K562 (cell line): ENCODE measurements at regions not wholly inside any gene's neighbourhood (a gene's known extent, or its start where the extent isn't known, plus 50 kb on each side); places are given as distances from the start of the nearest gene placed in this dataset.

ENCODE experiments used
- CEBPB ChIP-seq: fragments of 450-650 bp; IDR thresholded peaks from 2 replicates; pipeline ENCODE4 v1.6.1; 2016; ENCODE audit warnings: missing genetic modification characterization, missing compliant biosample characterization
- EGR1 ChIP-seq: fragments of 450-650 bp; conservative IDR thresholded peaks from 2 replicates; pipeline ENCODE4 v1.6.1; 2017; ENCODE audit warnings: mild to moderate bottlenecking
- FOXM1 ChIP-seq, 2 experiments: fragments of 450-650 bp in 1 of 2; sonication (generic) in 1 of 2; formaldehyde crosslinking in 1 of 2; IDR thresholded peaks; 2 replicates each; pipeline versions ENCODE4 v1.6.1 to v1.9.0; 2017 to 2022; ENCODE audit warnings: low read depth in 2 of 2, mild to moderate bottlenecking in 2 of 2, missing genetic modification reagents in 1 of 2, moderate library complexity in 1 of 2
- NFRKB ChIP-seq: fragments of 450-650 bp; IDR thresholded peaks from 2 replicates; pipeline ENCODE4 v1.6.1; 2016; ENCODE audit warnings: low read depth
- PHF20 ChIP-seq: fragments of 450-650 bp; IDR thresholded peaks from 2 replicates; pipeline ENCODE4 v1.6.1; 2018; ENCODE audit not compliant: partially characterized antibody
- POLR2AphosphoS5 ChIP-seq: IDR thresholded peaks from 2 replicates; pipeline ENCODE4 v1.6.1; 2011; ENCODE audit warnings: mild to moderate bottlenecking, low read depth, low read length, moderate library complexity; ENCODE audit not compliant: control insufficient read depth, insufficient read depth
- SAP30 ChIP-seq: fragments of 200-600 bp; sonication (generic); IDR thresholded peaks from 2 replicates; pipeline ENCODE4 v1.6.1; 2012; ENCODE audit warnings: borderline replicate concordance, low read depth, mild to moderate bottlenecking, moderate library complexity, low read length, control low read depth, inconsistent platforms; ENCODE audit not compliant: insufficient read depth, poor library complexity, severe bottlenecking
- SP2 ChIP-seq: IDR thresholded peaks from 2 replicates; pipeline ENCODE4 v1.6.1; 2011; ENCODE audit warnings: mild to moderate bottlenecking, low read depth, low read length, moderate library complexity; ENCODE audit not compliant: poor library complexity, severe bottlenecking; ENCODE audit errors: extremely low read depth
- ZBTB26 ChIP-seq: fragments of 450-650 bp; formaldehyde crosslinking; IDR thresholded peaks from 2 replicates; pipeline ENCODE4 v1.4.0; 2022; ENCODE audit warnings: missing genetic modification characterization
- ZNF253 ChIP-seq: fragments of 250-450 bp; sonication (Bioruptor Pico); conservative IDR thresholded peaks from 2 replicates; pipeline ENCODE4 v1.6.1; 2021; ENCODE audit warnings: mild to moderate bottlenecking
- TF ChIP-seq, protein P1 (sequence below): fragments of 200-400 bp; formaldehyde crosslinking; IDR thresholded peaks from 2 replicates; pipeline ENCODE4 v1.6.1; 2017; ENCODE audit warnings: mild to moderate bottlenecking, low read depth, low read length, moderate library complexity
- TF ChIP-seq, protein P2 (sequence below), 3 experiments: IDR thresholded peaks in 2 of 3; conservative IDR thresholded peaks in 1 of 3; 2 replicates each; pipeline ENCODE4 v1.5.1; 2011 to 2012; ENCODE audit warnings: low read length in 3 of 3, mild to moderate bottlenecking in 3 of 3, control low read depth in 2 of 3, improper control_type of control experiment in 1 of 3, inconsistent platforms in 1 of 3, low read depth in 1 of 3, mixed read lengths in 1 of 3, moderate library complexity in 1 of 3; ENCODE audit not compliant: insufficient read depth in 2 of 3
- TF ChIP-seq, protein P3 (sequence below), 2 experiments: fragments of 450-650 bp; formaldehyde crosslinking in 1 of 2; IDR thresholded peaks; 2 replicates each; pipeline versions ENCODE4 v1.4.0 to v1.6.1; 2014 to 2020; ENCODE audit warnings: mild to moderate bottlenecking in 2 of 2, borderline replicate concordance in 1 of 2, low read depth in 1 of 2

- TF ChIP-seq, protein P1, sequence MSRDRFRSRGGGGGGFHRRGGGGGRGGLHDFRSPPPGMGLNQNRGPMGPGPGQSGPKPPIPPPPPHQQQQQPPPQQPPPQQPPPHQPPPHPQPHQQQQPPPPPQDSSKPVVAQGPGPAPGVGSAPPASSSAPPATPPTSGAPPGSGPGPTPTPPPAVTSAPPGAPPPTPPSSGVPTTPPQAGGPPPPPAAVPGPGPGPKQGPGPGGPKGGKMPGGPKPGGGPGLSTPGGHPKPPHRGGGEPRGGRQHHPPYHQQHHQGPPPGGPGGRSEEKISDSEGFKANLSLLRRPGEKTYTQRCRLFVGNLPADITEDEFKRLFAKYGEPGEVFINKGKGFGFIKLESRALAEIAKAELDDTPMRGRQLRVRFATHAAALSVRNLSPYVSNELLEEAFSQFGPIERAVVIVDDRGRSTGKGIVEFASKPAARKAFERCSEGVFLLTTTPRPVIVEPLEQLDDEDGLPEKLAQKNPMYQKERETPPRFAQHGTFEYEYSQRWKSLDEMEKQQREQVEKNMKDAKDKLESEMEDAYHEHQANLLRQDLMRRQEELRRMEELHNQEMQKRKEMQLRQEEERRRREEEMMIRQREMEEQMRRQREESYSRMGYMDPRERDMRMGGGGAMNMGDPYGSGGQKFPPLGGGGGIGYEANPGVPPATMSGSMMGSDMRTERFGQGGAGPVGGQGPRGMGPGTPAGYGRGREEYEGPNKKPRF: no peak
- TF ChIP-seq SAP30 (no peak), PHF20 (no peak), EGR1 (no peak), POLR2AphosphoS5 (no peak), FOXM1 (IDR thresholded peaks at IDR 0.05; ENCODE audit: low read depth) (no peak), FOXM1 (CRISPR knock-in tag; IDR thresholded peaks at IDR 0.05; ENCODE audit: low read depth) (no peak), ZNF253 (no peak), NFRKB (no peak), SP2 (no peak), ZBTB26 (CRISPR knock-in tag) (no peak), CEBPB (tag) (no peak)
- TF ChIP-seq, protein P2, sequence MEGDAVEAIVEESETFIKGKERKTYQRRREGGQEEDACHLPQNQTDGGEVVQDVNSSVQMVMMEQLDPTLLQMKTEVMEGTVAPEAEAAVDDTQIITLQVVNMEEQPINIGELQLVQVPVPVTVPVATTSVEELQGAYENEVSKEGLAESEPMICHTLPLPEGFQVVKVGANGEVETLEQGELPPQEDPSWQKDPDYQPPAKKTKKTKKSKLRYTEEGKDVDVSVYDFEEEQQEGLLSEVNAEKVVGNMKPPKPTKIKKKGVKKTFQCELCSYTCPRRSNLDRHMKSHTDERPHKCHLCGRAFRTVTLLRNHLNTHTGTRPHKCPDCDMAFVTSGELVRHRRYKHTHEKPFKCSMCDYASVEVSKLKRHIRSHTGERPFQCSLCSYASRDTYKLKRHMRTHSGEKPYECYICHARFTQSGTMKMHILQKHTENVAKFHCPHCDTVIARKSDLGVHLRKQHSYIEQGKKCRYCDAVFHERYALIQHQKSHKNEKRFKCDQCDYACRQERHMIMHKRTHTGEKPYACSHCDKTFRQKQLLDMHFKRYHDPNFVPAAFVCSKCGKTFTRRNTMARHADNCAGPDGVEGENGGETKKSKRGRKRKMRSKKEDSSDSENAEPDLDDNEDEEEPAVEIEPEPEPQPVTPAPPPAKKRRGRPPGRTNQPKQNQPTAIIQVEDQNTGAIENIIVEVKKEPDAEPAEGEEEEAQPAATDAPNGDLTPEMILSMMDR (IDR thresholded peaks at IDR 0.05 in 2 of 3, conservative IDR thresholded peaks at IDR 0.05 in 1 of 3; ENCODE audit: insufficient read depth in 2 of 3, low read depth in 1 of 3, low read length in 3 of 3): no peak
- TF ChIP-seq, protein P3, sequence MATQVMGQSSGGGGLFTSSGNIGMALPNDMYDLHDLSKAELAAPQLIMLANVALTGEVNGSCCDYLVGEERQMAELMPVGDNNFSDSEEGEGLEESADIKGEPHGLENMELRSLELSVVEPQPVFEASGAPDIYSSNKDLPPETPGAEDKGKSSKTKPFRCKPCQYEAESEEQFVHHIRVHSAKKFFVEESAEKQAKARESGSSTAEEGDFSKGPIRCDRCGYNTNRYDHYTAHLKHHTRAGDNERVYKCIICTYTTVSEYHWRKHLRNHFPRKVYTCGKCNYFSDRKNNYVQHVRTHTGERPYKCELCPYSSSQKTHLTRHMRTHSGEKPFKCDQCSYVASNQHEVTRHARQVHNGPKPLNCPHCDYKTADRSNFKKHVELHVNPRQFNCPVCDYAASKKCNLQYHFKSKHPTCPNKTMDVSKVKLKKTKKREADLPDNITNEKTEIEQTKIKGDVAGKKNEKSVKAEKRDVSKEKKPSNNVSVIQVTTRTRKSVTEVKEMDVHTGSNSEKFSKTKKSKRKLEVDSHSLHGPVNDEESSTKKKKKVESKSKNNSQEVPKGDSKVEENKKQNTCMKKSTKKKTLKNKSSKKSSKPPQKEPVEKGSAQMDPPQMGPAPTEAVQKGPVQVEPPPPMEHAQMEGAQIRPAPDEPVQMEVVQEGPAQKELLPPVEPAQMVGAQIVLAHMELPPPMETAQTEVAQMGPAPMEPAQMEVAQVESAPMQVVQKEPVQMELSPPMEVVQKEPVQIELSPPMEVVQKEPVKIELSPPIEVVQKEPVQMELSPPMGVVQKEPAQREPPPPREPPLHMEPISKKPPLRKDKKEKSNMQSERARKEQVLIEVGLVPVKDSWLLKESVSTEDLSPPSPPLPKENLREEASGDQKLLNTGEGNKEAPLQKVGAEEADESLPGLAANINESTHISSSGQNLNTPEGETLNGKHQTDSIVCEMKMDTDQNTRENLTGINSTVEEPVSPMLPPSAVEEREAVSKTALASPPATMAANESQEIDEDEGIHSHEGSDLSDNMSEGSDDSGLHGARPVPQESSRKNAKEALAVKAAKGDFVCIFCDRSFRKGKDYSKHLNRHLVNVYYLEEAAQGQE (IDR thresholded peaks at IDR 0.05; ENCODE audit: borderline replicate concordance): no peak
- TF ChIP-seq, protein P3 (CRISPR knock-in tag; IDR thresholded peaks at IDR 0.05; ENCODE audit: low read depth): no peak
These were observed 163.4 kb downstream of the KCTD12 start for GRCh38 chr13:76722782-76723181.
